Heart right ventricle (tissue), 16 donors: ENCODE measurements at regions not wholly inside any gene's neighbourhood (a gene's known extent, or its start where the extent isn't known, plus 50 kb on each side); places are given as distances from the start of the nearest gene placed in this dataset.

Experiments
- ATAC-seq, 8 donors: fragments of 200-7000 bp; cut with Tn5 transposase; one replicate each; pipeline ENCODE4 v1.9.1; 2020; ENCODE audit warnings: mild to moderate bottlenecking in 8 of 8, moderate library complexity in 8 of 8, moderate number of reproducible peaks in 1 of 8
- DNase-seq, 2 donors: peaks; one replicate each; pipeline ENCODE4 v3.0.0-alpha.2; 2020
- H3K27ac ChIP-seq, 10 donors: fragments of 200-600 bp; sonication (generic) in 2 of 10; one replicate each; pipeline versions ENCODE4 v1.5.0 to v1.8.0; 2020 to 2022; ENCODE audit warnings: mild to moderate bottlenecking in 3 of 10
- H3K27me3 ChIP-seq, 7 donors: fragments of 200-600 bp; one replicate each; pipeline ENCODE4 v1.8.0; 2021 to 2022; ENCODE audit warnings: mild to moderate bottlenecking in 2 of 7
- H3K36me3 ChIP-seq, 9 donors: fragments of 200-600 bp; sonication (generic) in 1 of 9; one replicate each; pipeline versions ENCODE4 v1.5.0 to v1.8.0; 2020 to 2022; ENCODE audit warnings: mild to moderate bottlenecking in 2 of 9
- H3K4me1 ChIP-seq, 9 donors: fragments of 200-600 bp; sonication (generic) in 1 of 9; one replicate each; pipeline versions ENCODE4 v1.5.0 to v1.8.0; 2020 to 2022; ENCODE audit warnings: mild to moderate bottlenecking in 4 of 9
- H3K4me3 ChIP-seq, 10 donors: fragments of 200-600 bp; sonication (generic) in 2 of 10; one replicate each; pipeline versions ENCODE4 v1.5.0 to v1.8.0; 2020 to 2022; ENCODE audit warnings: mild to moderate bottlenecking in 7 of 10, moderate library complexity in 2 of 10
- H3K9me3 ChIP-seq, 11 donors: fragments of 200-600 bp in 10 of 11; sonication (generic) in 2 of 11; one replicate each; pipeline versions ENCODE4 v1.5.0 to v1.8.0; 2013 to 2022; ENCODE audit warnings: mild to moderate bottlenecking in 2 of 11, control low read depth in 1 of 11, moderate library complexity in 1 of 11
- CTCF ChIP-seq, 9 donors: fragments of 200-600 bp; sonication (generic) in 2 of 9; IDR thresholded peaks; one replicate each; pipeline versions ENCODE4 v1.5.0 to v1.8.0; 2021 to 2022; ENCODE audit warnings: antibody characterized with exemption in 9 of 9, mild to moderate bottlenecking in 5 of 9, moderate library complexity in 1 of 9
- WGBS, 2 donors: extraction: QIAGEN DNeasy Blood & Tissue Kit; methylation state at CpG; one replicate each; pipeline ENCODE4 v1.1.7; 2013; ENCODE audit warnings: inconsistent platforms in 1 of 2; 5-methylcytosine and 5-hydroxymethylcytosine counted together
- intact Hi-C, 10 donors: fragments of 100-400 bp; cut with DNase I; formaldehyde crosslinking; loops; one replicate each; pipeline versions ENCODE4 v1.11.1 to v1.14.2; 2022
- donor health status: Arrhythmogenic right ventricular cardiomyopathy.
- donor health status: ischemic (EF 13 %, LVEDD 7.1; RV severe dilation, severe dysfunction).
- donor health status: healthy with polysubstance abuse.
- donor health status: DM: no; HTN: yes; CAD: no.
- donor health status: DM: no; HTN: no; CAD: no.
- donor health status: ischemic (EF 25% LVEDD 6.9; RV normal size, moderate dysfunction).
- donor health status: ischemic (EF 25% LVEDD 5.7; RV mildly dilated, moderate dysfunction).
- donor health status: healthy.
- donor health status: DM: yes; HTN: yes; CAD: no.
- donor health status: Ischemic cardiomyopathy.
- donor health status: ischemic (EF 35%, LVEDD 5.7; RV mildly dilated, moderate dysfunction).
- donor health status: nonischemic (EF 11% LVEDD 7.7; RV severe dilation, severe dysfunction).
- donor health status: DM: yes; HTN: yes; CAD: no.
- donor health status: PGD.
- donor health status: ischemic (EF 29% LVEDD 5.4; RV normal size, mild dysfunction).
- donor health status: nonischemic (EF 23%, LVEDD 6.1; RV moderate dilation, normal function).

- Histone ChIP-seq H3K4me1 (no peaks in the 10 kb centered on the region), H3K27ac (no peak overlapping the region), H3K36me3 (no peaks in the 10 kb centered on the region), H3K9me3 (peaks cover 0 to 7% (median 0%) of the 10 kb centered on the region in 11 donors), H3K27me3 (no peaks in the 10 kb centered on the region), H3K4me3 (no peak overlapping the region)
- TF ChIP-seq CTCF (IDR thresholded peaks at IDR 0.05) = no peak
- 90% methylated on average over 6 of the region's 6 CpGs for WGBS, 2 donors
- intact Hi-C loops = no loop called here
- ATAC-seq (no peak), DNase-seq (no peak)
Measured at GRCh38 chr1:198837278-198838021, 198.6 kb downstream of the PTPRC start.

- 96% methylated on average over 2 of the region's 2 CpGs for WGBS, 2 donors
- no peaks in the 10 kb centered on the region for H3K27me3 ChIP-seq
- ATAC-seq = no peak
- H3K4me1 ChIP-seq = no peaks in the 10 kb centered on the region
- DNase-seq = no peak
- H3K36me3 ChIP-seq = no peaks in the 10 kb centered on the region
- no peak overlapping the region for H3K4me3 ChIP-seq
- TF ChIP-seq CTCF (IDR thresholded peaks at IDR 0.05) = no peak
- no peak overlapping the region for H3K27ac ChIP-seq
- intact Hi-C loops = no loop called here
- H3K9me3 ChIP-seq = peaks cover 0 to 2% (median 0%) of the 10 kb centered on the region in 11 donors
Measured at GRCh38 chr1:198838022-198838342, 199.1 kb downstream of the PTPRC start.

- Histone ChIP-seq H3K27me3 (no peaks in the 10 kb centered on the region), H3K9me3 (no peaks in the 10 kb centered on the region), H3K4me1 (no peaks in the 10 kb centered on the region), H3K36me3 (peaks cover 0 to 6% (median 0%) of the 10 kb centered on the region in 9 donors), H3K4me3 (no peak overlapping the region), H3K27ac (no peak overlapping the region)
- DNase-seq = no peak
- no peak for TF ChIP-seq CTCF (IDR thresholded peaks at IDR 0.05)
- WGBS, 2 donors = 93 to 97% methylated on average over 3 of the region's 3 CpGs
- intact Hi-C loops = no loop called here
- ATAC-seq = no peak
Measured at GRCh38 chr1:198841477-198841876, 202.6 kb downstream of the PTPRC start.

- no peaks in the 10 kb centered on the region for H3K9me3 ChIP-seq
- H3K27me3 ChIP-seq = no peaks in the 10 kb centered on the region
- DNase-seq (no peak), ATAC-seq (no peak)
- peaks cover 0 to 8% (median 0%) of the 10 kb centered on the region in 9 donors for H3K36me3 ChIP-seq
- intact Hi-C loops = no loop called here
- no peaks in the 10 kb centered on the region for H3K4me1 ChIP-seq
- H3K4me3 ChIP-seq = no peak overlapping the region
- no peak overlapping the region for H3K27ac ChIP-seq
- no peak for TF ChIP-seq CTCF (IDR thresholded peaks at IDR 0.05)
- 72 to 82% methylated on average over 2 of the region's 2 CpGs for WGBS, 2 donors
Measured at GRCh38 chr1:198842686-198843085, 203.8 kb downstream of the PTPRC start.
